GM23248 (cell line): ENCODE measurements at regions not wholly inside any gene's neighbourhood (a gene's known extent, or its start where the extent isn't known, plus 50 kb on each side); places are given as distances from the start of the nearest gene placed in this dataset.

Source experiments
- DNase-seq: peaks from one replicate; pipeline ENCODE4 v3.0.0-alpha.2; 2015
- H2AFZ ChIP-seq: fragments of 200-600 bp; sonication (generic); 2 replicates; pipeline ENCODE4 v1.6.1; 2016; ENCODE audit warnings: antibody characterized with exemption
- H3F3A ChIP-seq: fragments of 200-600 bp; sonication (generic); 2 replicates; pipeline ENCODE4 v1.6.1; 2016; ENCODE audit warnings: mild to moderate bottlenecking, antibody characterized with exemption, mixed run types; ENCODE audit not compliant: insufficient read depth
- H3K27ac ChIP-seq: fragments of 200-600 bp; sonication (generic); 2 replicates; pipeline ENCODE4 v1.5.1; 2016; ENCODE audit warnings: mild to moderate bottlenecking
- H3K27me3 ChIP-seq: fragments of 200-600 bp; sonication (generic); replicated peaks from 2 replicates; pipeline ENCODE4 v1.6.1; 2016; ENCODE audit warnings: mild to moderate bottlenecking; ENCODE audit not compliant: insufficient read depth
- H3K36me3 ChIP-seq: fragments of 200-600 bp; sonication (generic); 2 replicates; pipeline ENCODE4 v1.6.1; 2016; ENCODE audit warnings: low read depth, mild to moderate bottlenecking
- H3K4me1 ChIP-seq: fragments of 200-600 bp; sonication (generic); 2 replicates; pipeline ENCODE4 v1.6.1; 2016; ENCODE audit warnings: mild to moderate bottlenecking; ENCODE audit not compliant: insufficient read depth
- H3K4me2 ChIP-seq: fragments of 200-600 bp; sonication (generic); one replicate; pipeline ENCODE4 v1.6.1; 2016; ENCODE audit warnings: mild to moderate bottlenecking; ENCODE audit not compliant: unreplicated experiment
- H3K4me3 ChIP-seq: fragments of 200-600 bp; sonication (generic); 2 replicates; pipeline ENCODE4 v1.5.1; 2016; ENCODE audit warnings: mild to moderate bottlenecking
- H3K79me2 ChIP-seq: fragments of 200-600 bp; sonication (generic); 2 replicates; pipeline ENCODE4 v1.6.1; 2016; ENCODE audit warnings: mild to moderate bottlenecking; ENCODE audit not compliant: insufficient read depth
- H3K9ac ChIP-seq: fragments of 200-600 bp; sonication (generic); 2 replicates; pipeline ENCODE4 v1.6.1; 2016; ENCODE audit warnings: mild to moderate bottlenecking
- H3K9me2 ChIP-seq: fragments of 200-600 bp; sonication (generic); 2 replicates; pipeline ENCODE4 v1.6.1; 2016; ENCODE audit warnings: mixed run types, mild to moderate bottlenecking, moderate library complexity; ENCODE audit not compliant: insufficient read depth
- H3K9me3 ChIP-seq: fragments of 200-600 bp; sonication (generic); one replicate; pipeline ENCODE4 v1.6.1; 2017; ENCODE audit warnings: low read depth
- H4K20me1 ChIP-seq: fragments of 200-600 bp; sonication (generic); 2 replicates; pipeline ENCODE4 v1.6.0; 2016; ENCODE audit not compliant: insufficient read depth
- EZH2 ChIP-seq: fragments of 200-600 bp; sonication (generic); IDR thresholded peaks from 2 replicates; pipeline ENCODE4 v1.6.1; 2018; ENCODE audit warnings: antibody characterized with exemption, mild to moderate bottlenecking; ENCODE audit not compliant: insufficient read depth, poor library complexity, severe bottlenecking
- EZH2phosphoT487 ChIP-seq: fragments of 200-600 bp; sonication (generic); IDR thresholded peaks from 2 replicates; pipeline ENCODE4 v1.6.1; 2018; ENCODE audit warnings: antibody characterized with exemption, moderate library complexity, mild to moderate bottlenecking, low read depth; ENCODE audit not compliant: insufficient read depth
- WGBS, 2 experiments: methylation state at CpG; one replicate each; pipeline ENCODE4 v1.1.6; 2015 to 2017; ENCODE audit warnings: low lambda C conversion rate in 2 of 2, low coverage in 1 of 2; ENCODE audit errors: missing lambda C conversion rate in 2 of 2; 5-methylcytosine and 5-hydroxymethylcytosine counted together
- in situ Hi-C: fragments of 300-500 bp; cut with MboI; formaldehyde crosslinking; loops from 2 replicates; pipeline ENCODE4 v1.15.0; 2020

DNA sequence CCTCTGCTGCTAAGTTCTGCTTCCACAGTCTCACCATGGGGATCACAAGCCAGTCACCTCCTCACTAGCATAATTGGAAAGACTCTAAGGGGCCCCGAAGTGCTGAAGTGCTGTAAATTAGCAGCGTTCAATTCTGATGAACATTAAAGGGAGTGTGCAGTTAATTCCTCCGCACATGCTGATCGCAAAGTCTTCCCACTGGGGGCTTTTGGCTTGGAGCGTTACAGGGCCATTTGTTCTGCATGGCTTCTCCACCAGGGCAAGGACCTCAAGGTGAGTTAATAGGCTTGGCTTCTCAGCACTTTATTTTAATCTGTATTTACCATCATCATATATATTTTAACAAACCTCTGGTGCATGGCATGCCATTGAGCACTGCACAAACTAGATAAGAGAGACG, 216.3 kb upstream of the PARD3B start:
- H3K9ac ChIP-seq: no peak overlapping the region
- no peaks in the 10 kb centered on the region for H3K79me2 ChIP-seq
- H3K27me3 ChIP-seq: no peaks in the 10 kb centered on the region
- no peaks in the 10 kb centered on the region for H4K20me1 ChIP-seq
- peaks cover 4% of the 10 kb centered on the region; the same call in 1 of the 2 replicates for H3K4me1 ChIP-seq
- no peak overlapping the region for H3K4me2 ChIP-seq
- H3F3A ChIP-seq: no peaks in the 10 kb centered on the region
- no peak for DNase-seq
- no peak overlapping the region for H3K27ac ChIP-seq
- TF ChIP-seq EZH2 (no peak), EZH2phosphoT487 (no peak)
- H2AFZ ChIP-seq: no peak overlapping the region
- no peaks in the 10 kb centered on the region for H3K36me3 ChIP-seq
- H3K9me2 ChIP-seq: no peaks in the 10 kb centered on the region
- no peak overlapping the region for H3K4me3 ChIP-seq
- in situ Hi-C loops: loop anchor here (10.0 to 25.0 kb wide), 3 partner anchors 208 to 1346 kb away; partner anchors contain the start of gene PARD3B
- no peaks in the 10 kb centered on the region for H3K9me3 ChIP-seq
- 81 to 84% methylated on average over 6 of the region's 6 CpGs for WGBS, 2 experiments

DNA sequence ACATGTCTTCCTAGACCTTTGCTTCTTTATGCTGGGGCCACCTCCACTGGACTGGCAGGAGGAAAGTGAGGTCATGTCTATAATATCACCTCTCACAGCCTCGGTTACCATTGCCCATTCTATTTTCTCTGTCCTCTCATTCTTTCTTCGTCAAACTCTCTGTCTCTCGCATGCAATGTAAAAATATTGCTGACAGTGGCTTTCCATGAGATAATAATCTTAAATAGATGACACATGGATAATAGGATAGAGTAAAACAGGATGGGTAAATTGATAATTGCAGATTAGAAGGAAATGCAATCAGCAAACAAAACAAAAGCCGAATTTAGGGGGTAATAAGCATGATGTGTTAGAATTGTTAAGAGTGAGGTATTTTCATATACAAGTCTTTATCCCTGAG, 215.7 kb upstream of the PARD3B start:
- Histone ChIP-seq H3K79me2 (no peaks in the 10 kb centered on the region), H3F3A (no peaks in the 10 kb centered on the region), H3K36me3 (no peaks in the 10 kb centered on the region), H3K4me2 (no peak overlapping the region), H3K27ac (no peak overlapping the region), H3K9me2 (no peaks in the 10 kb centered on the region), H2AFZ (no peak overlapping the region), H3K27me3 (no peaks in the 10 kb centered on the region), H3K4me3 (no peak overlapping the region), H3K9ac (no peak overlapping the region), H3K4me1 (peaks cover 4% of the 10 kb centered on the region; the same call in 1 of the 2 replicates), H3K9me3 (no peaks in the 10 kb centered on the region), H4K20me1 (no peaks in the 10 kb centered on the region)
- DNase-seq: no peak
- TF ChIP-seq EZH2phosphoT487 (no peak), EZH2 (no peak)
- 90 to 96% methylated on average over 4 of the region's 4 CpGs for WGBS, 2 experiments
- in situ Hi-C loops: loop anchor here (10.0 to 25.0 kb wide), 3 partner anchors 208 to 1345 kb away; partner anchors contain the start of gene PARD3B

DNA sequence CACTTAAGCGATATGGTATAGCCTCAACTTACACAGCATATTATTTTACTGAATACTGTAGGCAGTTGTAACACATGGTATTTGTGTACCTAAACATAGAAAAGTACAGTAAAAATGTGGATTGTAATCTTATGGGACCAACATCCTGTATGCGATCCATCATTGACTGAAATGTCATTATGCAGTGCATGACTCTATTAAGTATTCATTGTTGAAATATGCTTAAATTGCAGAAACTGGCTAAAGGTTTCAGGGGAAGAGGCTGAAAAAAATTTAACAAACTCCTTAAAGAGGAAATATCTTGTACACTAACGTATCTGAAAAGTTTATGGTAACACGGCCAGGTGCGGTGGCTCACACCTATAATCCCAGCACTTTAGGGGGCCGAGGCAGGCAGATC, 214.1 kb upstream of the PARD3B start:
- H3K9me3 ChIP-seq: no peaks in the 10 kb centered on the region
- H3K36me3 ChIP-seq: no peaks in the 10 kb centered on the region
- no peaks in the 10 kb centered on the region for H3K9me2 ChIP-seq
- in situ Hi-C loops: loop anchor here (25.0 kb wide), 1 partner anchor 206 kb away; the partner anchor contains the start of gene PARD3B
- no peak overlapping the region for H3K4me3 ChIP-seq
- WGBS, 2 experiments: 92 to 94% methylated on average over 6 of the region's 6 CpGs
- no peak overlapping the region for H3K4me2 ChIP-seq
- no peak overlapping the region for H3K9ac ChIP-seq
- H3K27ac ChIP-seq: no peak overlapping the region
- no peak for DNase-seq
- H3K4me1 ChIP-seq: no peaks in the 10 kb centered on the region
- H3K79me2 ChIP-seq: no peaks in the 10 kb centered on the region
- no peaks in the 10 kb centered on the region for H3K27me3 ChIP-seq
- no peak for TF ChIP-seq EZH2phosphoT487
- no peak for TF ChIP-seq EZH2
- H2AFZ ChIP-seq: no peak overlapping the region
- no peaks in the 10 kb centered on the region for H3F3A ChIP-seq
- H4K20me1 ChIP-seq: no peaks in the 10 kb centered on the region

DNA sequence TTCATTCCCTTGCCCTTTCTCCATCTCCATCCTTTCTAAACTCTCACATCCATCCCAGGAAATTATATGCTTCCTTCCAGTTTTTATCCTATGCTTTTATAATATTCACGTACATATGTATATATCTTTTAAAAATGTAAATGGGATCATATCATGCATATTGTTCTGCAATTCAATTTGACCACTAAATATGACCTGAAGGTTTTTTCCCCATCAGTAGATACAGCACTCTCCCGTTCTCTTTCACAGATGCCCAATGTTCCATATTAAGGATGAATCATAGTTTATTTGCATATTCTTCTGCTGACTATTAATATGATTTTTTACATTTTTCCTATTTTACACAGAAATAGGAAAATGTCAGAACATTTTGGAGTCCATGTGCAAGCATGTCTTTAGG, 213.3 kb upstream of the PARD3B start:
- Histone ChIP-seq H3K9me2 (no peaks in the 10 kb centered on the region), H3K9ac (no peak overlapping the region), H3K4me2 (no peak overlapping the region), H4K20me1 (no peaks in the 10 kb centered on the region), H3K36me3 (no peaks in the 10 kb centered on the region), H3K9me3 (no peaks in the 10 kb centered on the region), H3K4me3 (no peak overlapping the region), H3K27ac (no peak overlapping the region), H3K4me1 (no peaks in the 10 kb centered on the region), H2AFZ (no peak overlapping the region), H3F3A (no peaks in the 10 kb centered on the region), H3K27me3 (no peaks in the 10 kb centered on the region), H3K79me2 (no peaks in the 10 kb centered on the region)
- in situ Hi-C loops: loop anchor here (25.0 kb wide), 1 partner anchor 205 kb away; the partner anchor contains the start of gene PARD3B
- 93 to 94% methylated on average over 2 of the region's 2 CpGs for WGBS, 2 experiments
- no peak for TF ChIP-seq EZH2phosphoT487
- no peak for TF ChIP-seq EZH2
- DNase-seq: no peak
